Caco-2 (cell line): ENCODE measurements at regions not wholly inside any gene's neighbourhood (a gene's known extent, or its start where the extent isn't known, plus 50 kb on each side); places are given as distances from the start of the nearest gene placed in this dataset.

Experiments
- BruUV-seq: library from RNA; stranded (reverse); fragments of 400-500 nt; replicated peaks from 2 replicates; lab custom pipeline; 2021; lab: Mats Ljungman, UMichigan
- CTCF ChIA-PET: fragments of 300-600 bp; sonication (Branson Sonifier 250); formaldehyde crosslinking; loops from one replicate; lab custom pipeline; 2022; ENCODE audit warnings: antibody characterized with exemption; lab: Charles Lee
- POLR2A ChIA-PET: fragments of 300-600 bp; sonication (Branson Sonifier 250); formaldehyde crosslinking; loops from one replicate; lab custom pipeline; 2022; ENCODE audit warnings: antibody characterized with exemption; lab: Charles Lee
- DNase-seq, 2 experiments: peaks; one replicate each; pipeline versions ENCODE4 v3.0.0 to v3.0.0-alpha.2; 2020 to 2022
- H3K27me3 ChIP-seq: replicated peaks from 2 replicates; pipeline ENCODE4 v1.6.0; 2011; ENCODE audit warnings: low read length; ENCODE audit not compliant: control insufficient read depth, insufficient read depth
- H3K36me3 ChIP-seq: 2 replicates; pipeline ENCODE4 v1.5.1; 2011; ENCODE audit warnings: low read length; ENCODE audit not compliant: control insufficient read depth, insufficient read depth
- H3K4me1 ChIP-seq: fragments of 250-450 bp; sonication (Bioruptor Pico); 2 replicates; pipeline ENCODE4 v1.5.1; 2020; ENCODE audit warnings: mild to moderate bottlenecking
- H3K4me3 ChIP-seq: 2 replicates; pipeline ENCODE4 v1.5.1; 2011; ENCODE audit warnings: low read depth, mild to moderate bottlenecking, control low read depth, low read length
- H3K9me3 ChIP-seq: fragments of 250-450 bp; sonication (Bioruptor Pico); 2 replicates; pipeline ENCODE4 v1.5.1; 2020; ENCODE audit warnings: mild to moderate bottlenecking, moderate library complexity
- H3K27ac Mint-ChIP-seq: one replicate; pipeline ENCODE4 v1.8.0; 2022; ENCODE audit warnings: mixed read lengths; ENCODE audit not compliant: unreplicated experiment
- H3K27me3 Mint-ChIP-seq: one replicate; pipeline ENCODE4 v1.8.0; 2022; ENCODE audit warnings: mixed read lengths; ENCODE audit not compliant: insufficient read depth, unreplicated experiment
- H3K36me3 Mint-ChIP-seq: one replicate; pipeline ENCODE4 v1.8.0; 2022; ENCODE audit warnings: mild to moderate bottlenecking, mixed read lengths; ENCODE audit not compliant: insufficient read depth, unreplicated experiment
- H3K4me1 Mint-ChIP-seq: one replicate; pipeline ENCODE4 v1.8.0; 2022; ENCODE audit warnings: low read depth, mixed read lengths; ENCODE audit not compliant: unreplicated experiment
- H3K4me3 Mint-ChIP-seq: one replicate; pipeline ENCODE4 v1.8.0; 2022; ENCODE audit warnings: mild to moderate bottlenecking, moderate library complexity, mixed read lengths; ENCODE audit not compliant: unreplicated experiment
- H3K9me3 Mint-ChIP-seq: one replicate; pipeline ENCODE4 v1.8.0; 2022; ENCODE audit warnings: mixed read lengths; ENCODE audit not compliant: unreplicated experiment
- intact Hi-C: fragments of 100-400 bp; cut with micrococcal nuclease; formaldehyde crosslinking; loops from one replicate; pipeline ENCODE4 v1.10.0; 2022; ENCODE audit not compliant: unreplicated experiment
- TF ChIP-seq, protein P1 (sequence below), 2 experiments: fragments of 200-600 bp in 1 of 2; IDR thresholded peaks; 1 replicate in 1 of 2; 2 replicates in 1 of 2; pipeline versions ENCODE4 v1.5.1 to v1.8.0; 2011 to 2022; ENCODE audit warnings: antibody characterized with exemption in 1 of 2, control low read depth in 1 of 2, inconsistent platforms in 1 of 2, low read depth in 1 of 2, low read length in 1 of 2, mild to moderate bottlenecking in 1 of 2, moderate library complexity in 1 of 2; ENCODE audit not compliant: insufficient read depth in 1 of 2, severe bottlenecking in 1 of 2, unreplicated experiment in 1 of 2

GRCh38 chr18:14942275-14942674 is 194.3 kb downstream of the ANKRD30B start:
- Histone ChIP-seq H3K9me3 (no peaks in the 10 kb centered on the region), H3K27me3 (no peaks in the 10 kb centered on the region), H3K4me3 (no peak overlapping the region), H3K36me3 (no peaks in the 10 kb centered on the region), H3K4me1 (no peaks in the 10 kb centered on the region)
- ChIA-PET CTCF (no interaction called here), POLR2A (no interaction called here)
- no TSS peak for BruUV-seq
- intact Hi-C loops = no loop called here
- no peak overlapping the region for H3K27ac Mint-ChIP-seq
- no peaks in the 10 kb centered on the region for H3K9me3 Mint-ChIP-seq
- H3K4me1 Mint-ChIP-seq = no peaks in the 10 kb centered on the region
- H3K36me3 Mint-ChIP-seq = no peaks in the 10 kb centered on the region
- no peak overlapping the region for H3K4me3 Mint-ChIP-seq
- TF ChIP-seq, protein P1, sequence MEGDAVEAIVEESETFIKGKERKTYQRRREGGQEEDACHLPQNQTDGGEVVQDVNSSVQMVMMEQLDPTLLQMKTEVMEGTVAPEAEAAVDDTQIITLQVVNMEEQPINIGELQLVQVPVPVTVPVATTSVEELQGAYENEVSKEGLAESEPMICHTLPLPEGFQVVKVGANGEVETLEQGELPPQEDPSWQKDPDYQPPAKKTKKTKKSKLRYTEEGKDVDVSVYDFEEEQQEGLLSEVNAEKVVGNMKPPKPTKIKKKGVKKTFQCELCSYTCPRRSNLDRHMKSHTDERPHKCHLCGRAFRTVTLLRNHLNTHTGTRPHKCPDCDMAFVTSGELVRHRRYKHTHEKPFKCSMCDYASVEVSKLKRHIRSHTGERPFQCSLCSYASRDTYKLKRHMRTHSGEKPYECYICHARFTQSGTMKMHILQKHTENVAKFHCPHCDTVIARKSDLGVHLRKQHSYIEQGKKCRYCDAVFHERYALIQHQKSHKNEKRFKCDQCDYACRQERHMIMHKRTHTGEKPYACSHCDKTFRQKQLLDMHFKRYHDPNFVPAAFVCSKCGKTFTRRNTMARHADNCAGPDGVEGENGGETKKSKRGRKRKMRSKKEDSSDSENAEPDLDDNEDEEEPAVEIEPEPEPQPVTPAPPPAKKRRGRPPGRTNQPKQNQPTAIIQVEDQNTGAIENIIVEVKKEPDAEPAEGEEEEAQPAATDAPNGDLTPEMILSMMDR (IDR thresholded peaks at IDR 0.05; ENCODE audit: insufficient read depth in 1 of 2, low read depth in 1 of 2, low read length in 1 of 2, severe bottlenecking in 1 of 2, unreplicated experiment in 1 of 2) = no peak
- H3K27me3 Mint-ChIP-seq = no peaks in the 10 kb centered on the region
- no peak for DNase-seq

GRCh38 chr18:14943486-14943885 is 195.5 kb downstream of the ANKRD30B start:
- Histone ChIP-seq H3K4me3 (no peak overlapping the region), H3K9me3 (no peaks in the 10 kb centered on the region), H3K4me1 (no peaks in the 10 kb centered on the region), H3K36me3 (no peaks in the 10 kb centered on the region), H3K27me3 (no peaks in the 10 kb centered on the region)
- TF ChIP-seq, protein P1 (IDR thresholded peaks at IDR 0.05; ENCODE audit: insufficient read depth in 1 of 2, low read depth in 1 of 2, low read length in 1 of 2, severe bottlenecking in 1 of 2, unreplicated experiment in 1 of 2) = no peak
- intact Hi-C loops = no loop called here
- H3K9me3 Mint-ChIP-seq = no peaks in the 10 kb centered on the region
- no peak for DNase-seq
- no peaks in the 10 kb centered on the region for H3K27me3 Mint-ChIP-seq
- no peak overlapping the region for H3K27ac Mint-ChIP-seq
- CTCF ChIA-PET = no interaction called here
- no peak overlapping the region for H3K4me3 Mint-ChIP-seq
- BruUV-seq = no TSS peak
- POLR2A ChIA-PET = no interaction called here
- no peaks in the 10 kb centered on the region for H3K4me1 Mint-ChIP-seq
- no peaks in the 10 kb centered on the region for H3K36me3 Mint-ChIP-seq

DNA sequence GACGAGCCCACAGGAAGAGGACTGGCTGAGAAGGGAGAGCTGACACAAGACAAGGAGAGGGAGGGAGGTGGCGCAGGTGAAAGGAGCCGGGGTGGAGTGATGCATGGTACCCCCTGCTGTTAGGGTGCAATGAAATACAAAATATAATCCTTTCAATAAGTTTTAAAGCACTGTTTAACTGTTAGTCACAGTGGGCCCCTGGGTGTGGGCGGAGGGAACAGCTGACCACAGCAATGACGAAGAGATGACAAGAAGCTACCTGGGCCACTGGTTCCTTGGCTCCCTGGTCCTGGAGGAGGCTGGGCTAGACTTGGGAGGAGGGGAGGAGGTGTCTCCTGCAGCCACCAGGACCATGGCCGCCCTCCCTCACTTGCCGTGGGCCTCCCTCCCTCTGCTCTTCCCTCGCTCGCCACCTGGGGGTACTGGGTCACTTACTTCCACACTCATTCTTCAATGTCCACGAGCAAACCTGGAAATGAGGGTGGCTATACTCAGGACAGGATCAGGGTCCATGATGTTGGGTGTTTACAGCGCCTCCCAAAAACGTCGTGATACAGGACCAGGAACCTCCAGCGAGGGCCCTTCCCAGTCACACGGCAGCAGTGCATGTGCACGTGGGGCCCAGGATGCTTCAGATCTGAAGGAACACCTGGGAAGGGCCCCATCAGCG is 196.1 kb downstream of the ANKRD30B start:
- Mint-ChIP-seq H3K9me3 (no peaks in the 10 kb centered on the region), H3K36me3 (no peaks in the 10 kb centered on the region), H3K27ac (no peak overlapping the region), H3K4me1 (no peaks in the 10 kb centered on the region), H3K4me3 (no peak overlapping the region), H3K27me3 (no peaks in the 10 kb centered on the region)
- intact Hi-C loops = no loop called here
- ChIA-PET CTCF (no interaction called here), POLR2A (no interaction called here)
- no peaks in the 10 kb centered on the region for H3K4me1 ChIP-seq
- TF ChIP-seq, protein P1 (IDR thresholded peaks at IDR 0.05; ENCODE audit: insufficient read depth in 1 of 2, low read depth in 1 of 2, low read length in 1 of 2, severe bottlenecking in 1 of 2, unreplicated experiment in 1 of 2) = no peak
- H3K36me3 ChIP-seq = no peaks in the 10 kb centered on the region
- no peak overlapping the region for H3K4me3 ChIP-seq
- H3K9me3 ChIP-seq = no peaks in the 10 kb centered on the region
- DNase-seq = no peak
- H3K27me3 ChIP-seq = no peaks in the 10 kb centered on the region
- BruUV-seq = no TSS peak
